ENCODE measurements at regions not wholly inside any gene's neighbourhood (a gene's known extent, or its start where the extent isn't known, plus 50 kb on each side); places are given as distances from the start of the nearest gene placed in this dataset.
A peak's percentile ranks its signal among the peaks of the same experiment; 100 is the strongest.
"Not testable (repeated sequence)": the region's sequence is repeated elsewhere in the genome, so short reads cannot be mapped to it uniquely, and the experiment has no call there.

GRCh38 chr4:111961026-111961425, 184.2 kb upstream of the FAM241A start:
- in situ Hi-C loops (cut with MboI; ENCODE audit: low pct_unique_long_range_greater_than_20kb in 2 of 9, low sequenced_read_pairs in 9 of 9, unreplicated experiment in 9 of 9); H3K4me3 ChIP-seq; H3K4me1 ChIP-seq (replicated peaks in 1 of 2); ATAC-seq (replicated peaks in 6 of 8); H3K27ac ChIP-seq: not testable (repeated sequence)
- 50 to 100% (median 86%) methylated on average over 2 to 5 of the region's 5 CpGs; no CpG with 5 or more reads in 5 of the 10 experiments for WGBS, 10 experiments

- Histone ChIP-seq H3K27ac (no peak overlapping the region), H3K4me3 (no peak overlapping the region), H3K4me1 (replicated peaks in 1 of 2) (no peaks in the 10 kb centered on the region)
- ATAC-seq (replicated peaks in 6 of 8): peak in 3 of 8 experiments; percentile 32 to 86 (median 66)
- in situ Hi-C loops (cut with MboI; ENCODE audit: low pct_unique_long_range_greater_than_20kb in 2 of 9, low sequenced_read_pairs in 9 of 9, unreplicated experiment in 9 of 9): no loop called here
- 20 to 100% (median 90%) methylated on average over 1 of the region's 1 CpG; no CpG with 5 or more reads in 1 of the 10 experiments for WGBS, 10 experiments
Observed at GRCh38 chr4:111961809-111962208, 183.4 kb upstream of the FAM241A start.

GRCh38 chr4:111963158-111963700, 182.0 kb upstream of the FAM241A start:
- Histone ChIP-seq H3K4me1 (replicated peaks in 1 of 2) (no peaks in the 10 kb centered on the region), H3K4me3 (no peak overlapping the region), H3K27ac (no peak overlapping the region)
- in situ Hi-C loops (cut with MboI; ENCODE audit: low pct_unique_long_range_greater_than_20kb in 2 of 9, low sequenced_read_pairs in 9 of 9, unreplicated experiment in 9 of 9): no loop called here
- 5 to 98% (median 77%) methylated on average over 3 to 5 of the region's 5 CpGs for WGBS, 10 experiments
- ATAC-seq (replicated peaks in 6 of 8): peak in 1 of 8 experiments; percentile 25

GRCh38 chr4:111977419-111977965, 167.8 kb upstream of the FAM241A start:
- H3K4me1 ChIP-seq (replicated peaks in 1 of 2): no peaks in the 10 kb centered on the region
- H3K27ac ChIP-seq: no peak overlapping the region
- ATAC-seq (replicated peaks in 6 of 8): no peak
- 64 to 100% (median 90%) methylated on average over 2 to 3 of the region's 7 CpGs; no CpG with 5 or more reads in 5 of the 10 experiments for WGBS, 10 experiments
- H3K4me3 ChIP-seq: no peak overlapping the region
- in situ Hi-C loops (cut with MboI; ENCODE audit: low pct_unique_long_range_greater_than_20kb in 2 of 9, low sequenced_read_pairs in 9 of 9, unreplicated experiment in 9 of 9): no loop called here

GRCh38 chr4:111979921-111980320, 165.3 kb upstream of the FAM241A start:
- in situ Hi-C loops (cut with MboI; ENCODE audit: low pct_unique_long_range_greater_than_20kb in 2 of 9, low sequenced_read_pairs in 9 of 9, unreplicated experiment in 9 of 9): no loop called here

GRCh38 chr4:111982089-111982488, 163.2 kb upstream of the FAM241A start:
- H3K4me3 ChIP-seq: no peak overlapping the region
- no peaks in the 10 kb centered on the region for H3K4me1 ChIP-seq (replicated peaks in 1 of 2)
- 88 to 100% (median 100%) methylated on average over 1 of the region's 1 CpG; no CpG with 5 or more reads in 2 of the 10 experiments for WGBS, 10 experiments
- no peak overlapping the region for H3K27ac ChIP-seq
- no peak for ATAC-seq (replicated peaks in 6 of 8)
- in situ Hi-C loops (cut with MboI; ENCODE audit: low pct_unique_long_range_greater_than_20kb in 2 of 9, low sequenced_read_pairs in 9 of 9, unreplicated experiment in 9 of 9): no loop called here

More at GRCh38 chr4:111979921-111980320, 165.3 kb upstream of the FAM241A start:
- no peak for ATAC-seq (replicated peaks in 6 of 8)
- H3K27ac ChIP-seq: no peak overlapping the region
- no peaks in the 10 kb centered on the region for H3K4me1 ChIP-seq (replicated peaks in 1 of 2)
- no peak overlapping the region for H3K4me3 ChIP-seq

- in situ Hi-C loops (cut with MboI; ENCODE audit: low pct_unique_long_range_greater_than_20kb in 2 of 9, low sequenced_read_pairs in 9 of 9, unreplicated experiment in 9 of 9): no loop called here
- peak in 2 of 8 experiments; percentile 60 to 68 for ATAC-seq (replicated peaks in 6 of 8)
- Histone ChIP-seq H3K4me3 (no peak overlapping the region), H3K4me1 (replicated peaks in 1 of 2) (no peaks in the 10 kb centered on the region), H3K27ac (no peak overlapping the region)
- 29 to 82% (median 73%) methylated on average over 2 to 7 of the region's 10 CpGs; no CpG with 5 or more reads in 3 of the 10 experiments for WGBS, 10 experiments
Observed at GRCh38 chr4:111984169-111984819, 161.0 kb upstream of the FAM241A start.

GRCh38 chr4:111985426-111985825, 159.8 kb upstream of the FAM241A start:
- ATAC-seq (replicated peaks in 6 of 8): no peak
- Histone ChIP-seq H3K4me1 (replicated peaks in 1 of 2) (no peaks in the 10 kb centered on the region), H3K4me3 (no peak overlapping the region), H3K27ac (no peak overlapping the region)
- WGBS, 10 experiments: 0 to 57% (median 31%) methylated on average over 1 to 2 of the region's 2 CpGs; no CpG with 5 or more reads in 2 of the 10 experiments
- in situ Hi-C loops (cut with MboI; ENCODE audit: low pct_unique_long_range_greater_than_20kb in 2 of 9, low sequenced_read_pairs in 9 of 9, unreplicated experiment in 9 of 9): no loop called here

GRCh38 chr4:111986095-111986494, 159.2 kb upstream of the FAM241A start:
- in situ Hi-C loops (cut with MboI; ENCODE audit: low pct_unique_long_range_greater_than_20kb in 2 of 9, low sequenced_read_pairs in 9 of 9, unreplicated experiment in 9 of 9): no loop called here
- ATAC-seq (replicated peaks in 6 of 8): no peak
- Histone ChIP-seq H3K27ac (no peak overlapping the region), H3K4me3 (no peak overlapping the region), H3K4me1 (replicated peaks in 1 of 2) (no peaks in the 10 kb centered on the region)
- 37 to 100% (median 89%) methylated on average over 2 to 4 of the region's 4 CpGs; no CpG with 5 or more reads in 1 of the 10 experiments for WGBS, 10 experiments

- Histone ChIP-seq H3K27ac (no peak overlapping the region), H3K4me1 (replicated peaks in 1 of 2) (peaks cover 0 to 13% of the 10 kb centered on the region in 2 donors), H3K4me3 (no peak overlapping the region)
- 49 to 94% (median 77%) methylated on average over 1 to 3 of the region's 3 CpGs for WGBS, 10 experiments
- ATAC-seq (replicated peaks in 6 of 8): peak in 2 of 8 experiments; percentile 32 to 36
- in situ Hi-C loops (cut with MboI; ENCODE audit: low pct_unique_long_range_greater_than_20kb in 2 of 9, low sequenced_read_pairs in 9 of 9, unreplicated experiment in 9 of 9): no loop called here
Observed at GRCh38 chr4:111988514-111988913, 156.7 kb upstream of the FAM241A start.

- H3K27ac ChIP-seq: no peak overlapping the region
- peaks cover 0 to 13% of the 10 kb centered on the region in 2 donors for H3K4me1 ChIP-seq (replicated peaks in 1 of 2)
- no peak overlapping the region for H3K4me3 ChIP-seq
- 20 to 60% (median 50%) methylated on average over 1 of the region's 1 CpG; no CpG with 5 or more reads in 5 of the 10 experiments for WGBS, 10 experiments
- ATAC-seq (replicated peaks in 6 of 8): no peak
- in situ Hi-C loops (cut with MboI; ENCODE audit: low pct_unique_long_range_greater_than_20kb in 2 of 9, low sequenced_read_pairs in 9 of 9, unreplicated experiment in 9 of 9): no loop called here
Observed at GRCh38 chr4:111989817-111990216, 155.4 kb upstream of the FAM241A start.

- no peak overlapping the region for H3K27ac ChIP-seq
- no peak overlapping the region for H3K4me3 ChIP-seq
- 33 to 100% (median 86%) methylated on average over 1 to 3 of the region's 3 CpGs; no CpG with 5 or more reads in 2 of the 10 experiments for WGBS, 10 experiments
- no peak for ATAC-seq (replicated peaks in 6 of 8)
- in situ Hi-C loops (cut with MboI; ENCODE audit: low pct_unique_long_range_greater_than_20kb in 2 of 9, low sequenced_read_pairs in 9 of 9, unreplicated experiment in 9 of 9): no loop called here
- peaks cover 0 to 13% of the 10 kb centered on the region in 2 donors for H3K4me1 ChIP-seq (replicated peaks in 1 of 2)
Observed at GRCh38 chr4:111991163-111991562, 154.1 kb upstream of the FAM241A start.

GRCh38 chr4:111991797-111992196, 153.5 kb upstream of the FAM241A start:
- peaks cover 0 to 13% of the 10 kb centered on the region in 2 donors for H3K4me1 ChIP-seq (replicated peaks in 1 of 2)
- peak in 4 of 8 experiments; percentile 38 to 90 (median 75) for ATAC-seq (replicated peaks in 6 of 8)
- H3K4me3 ChIP-seq: no peak overlapping the region
- WGBS, 10 experiments: 24 to 89% (median 74%) methylated on average over 3 of the region's 3 CpGs; no CpG with 5 or more reads in 3 of the 10 experiments
- no peak overlapping the region for H3K27ac ChIP-seq
- in situ Hi-C loops (cut with MboI; ENCODE audit: low pct_unique_long_range_greater_than_20kb in 2 of 9, low sequenced_read_pairs in 9 of 9, unreplicated experiment in 9 of 9): no loop called here

Measured in motor neuron (in vitro differentiated cells).